B cell (primary cell): ENCODE measurements at regions not wholly inside any gene's neighbourhood (a gene's known extent, or its start where the extent isn't known, plus 50 kb on each side); places are given as distances from the start of the nearest gene placed in this dataset.

Experiments
- ATAC-seq: fragments of 200-7000 bp; cut with Tn5 transposase; one replicate; pipeline ENCODE4 v1.10.0; 2021; ENCODE audit warnings: low read depth, mild to moderate bottlenecking, moderate number of reproducible peaks, moderate library complexity
- CTCF ChIA-PET: fragments of 350-600 bp; sonication (Branson Sonifier 250); formaldehyde crosslinking; loops from one replicate; lab custom pipeline; 2021; ENCODE audit warnings: antibody characterized with exemption, inconsistent platforms; lab: Charles Lee
- POLR2A ChIA-PET: fragments of 350-600 bp; sonication (Branson Sonifier 250); formaldehyde crosslinking; loops from one replicate; lab custom pipeline; 2021; ENCODE audit warnings: antibody characterized with exemption; lab: Charles Lee
- DNase-seq: peaks from one replicate; pipeline ENCODE4 v3.0.0; 2013
- H2AFZ ChIP-seq: 2 replicates; pipeline ENCODE4 v1.6.1; 2012; ENCODE audit warnings: mild to moderate bottlenecking, low read depth, low read length; ENCODE audit not compliant: insufficient read depth, poor library complexity, severe bottlenecking
- H3K27ac ChIP-seq, 2 donors: 1 replicate in 1 of 2; 2 replicates in 1 of 2; pipeline ENCODE4 v1.5.1; 2012 to 2013; ENCODE audit warnings: low read length in 2 of 2, mild to moderate bottlenecking in 2 of 2, moderate library complexity in 1 of 2
- H3K27me3 ChIP-seq, 4 experiments: fragments of 200-600 bp in 1 of 4; sonication (generic) in 1 of 4; replicated peaks in 1 of 4; 1 replicate in 2 of 4; 2 replicates in 2 of 4; pipeline versions ENCODE4 v1.6.1 to v1.7.0; 2013 to 2016; ENCODE audit warnings: low read length in 3 of 4, mild to moderate bottlenecking in 2 of 4, mixed read lengths in 1 of 4, moderate library complexity in 1 of 4; ENCODE audit not compliant: insufficient read depth in 4 of 4, control insufficient read depth in 3 of 4; ENCODE audit errors: control extremely low read depth in 1 of 4
- H3K36me3 ChIP-seq, 2 experiments: replicated peaks in 1 of 2; 1 replicate in 1 of 2; 2 replicates in 1 of 2; pipeline versions ENCODE4 v1.6.1 to v1.7.1; 2013; ENCODE audit warnings: low read length in 1 of 2; ENCODE audit not compliant: insufficient read depth in 2 of 2, control insufficient read depth in 1 of 2; ENCODE audit errors: control extremely low read depth in 1 of 2, extremely low read depth in 1 of 2
- H3K4me1 ChIP-seq, 2 donors: fragments of 200-600 bp in 1 of 2; sonication (generic) in 1 of 2; 1 replicate in 1 of 2; 2 replicates in 1 of 2; pipeline versions ENCODE4 v1.5.1 to v1.6.1; 2013 to 2017; ENCODE audit warnings: low read length in 2 of 2; ENCODE audit not compliant: control insufficient read depth in 2 of 2, insufficient read depth in 2 of 2
- H3K4me2 ChIP-seq: replicated peaks from 2 replicates; pipeline ENCODE3; 2012; ENCODE audit warnings: mild to moderate bottlenecking, low read depth, low read length; ENCODE audit not compliant: poor library complexity, severe bottlenecking
- H3K4me3 ChIP-seq, 5 experiments: fragments of 200-600 bp in 1 of 5; sonication (generic) in 1 of 5; 1 replicate in 3 of 5; 2 replicates in 2 of 5; pipeline versions ENCODE4 v1.5.1 to v1.7.0; 2011 to 2016; ENCODE audit warnings: low read length in 4 of 5, mild to moderate bottlenecking in 4 of 5, low read depth in 2 of 5, control low read depth in 1 of 5, moderate library complexity in 1 of 5; ENCODE audit not compliant: insufficient read depth in 1 of 5; ENCODE audit errors: control extremely low read depth in 1 of 5, extremely low read depth in 1 of 5
- H3K79me2 ChIP-seq: fragments of 200-600 bp; sonication (generic); one replicate; pipeline ENCODE4 v1.6.0; 2016; ENCODE audit warnings: low read length; ENCODE audit not compliant: control insufficient read depth, insufficient read depth
- H3K9ac ChIP-seq: fragments of 200-600 bp; sonication (generic); 2 replicates; pipeline ENCODE4 v1.6.1; 2017; ENCODE audit warnings: mild to moderate bottlenecking, low read length, moderate library complexity
- H3K9me3 ChIP-seq, 3 donors: one replicate each; pipeline versions ENCODE4 v1.6.1 to v1.7.1; 2013; ENCODE audit warnings: low read length in 2 of 3; ENCODE audit not compliant: control insufficient read depth in 2 of 3, insufficient read depth in 1 of 3; ENCODE audit errors: control extremely low read depth in 1 of 3
- H4K20me1 ChIP-seq: 2 replicates; pipeline ENCODE4 v1.6.0; 2012; ENCODE audit warnings: mild to moderate bottlenecking, low read length; ENCODE audit not compliant: insufficient read depth, control insufficient read depth, poor library complexity, severe bottlenecking
- H3K27ac Mint-ChIP-seq: one replicate; pipeline ENCODE4 v1.8.0; 2021; ENCODE audit warnings: mixed read lengths
- H3K27me3 Mint-ChIP-seq: one replicate; pipeline ENCODE4 v1.8.0; 2021; ENCODE audit warnings: mixed read lengths
- H3K4me1 Mint-ChIP-seq: one replicate; pipeline ENCODE4 v1.8.0; 2021; ENCODE audit warnings: mixed read lengths
- H3K4me3 Mint-ChIP-seq: one replicate; pipeline ENCODE4 v1.8.0; 2021; ENCODE audit warnings: mixed read lengths
- H3K9me3 Mint-ChIP-seq: one replicate; pipeline ENCODE4 v1.8.0; 2022; ENCODE audit warnings: mixed read lengths; ENCODE audit not compliant: insufficient read depth
- EZH2 ChIP-seq: IDR thresholded peaks from 2 replicates; pipeline ENCODE4 v1.6.1; 2012; ENCODE audit warnings: borderline replicate concordance, low read depth, mild to moderate bottlenecking, moderate library complexity, low read length; ENCODE audit not compliant: insufficient read depth, poor library complexity, severe bottlenecking
- WGBS: methylation state at CpG from one replicate; pipeline ENCODE4 v1.1.5; 2013; ENCODE audit warnings: missing lambda C conversion rate; ENCODE audit not compliant: insufficient coverage; 5-methylcytosine and 5-hydroxymethylcytosine counted together
- intact Hi-C: fragments of 100-400 bp; cut with micrococcal nuclease; formaldehyde crosslinking; loops from one replicate; pipeline ENCODE4 v1.10.0; 2022
- TF ChIP-seq, protein P1 (sequence below): fragments of 200-600 bp; IDR thresholded peaks from one replicate; pipeline ENCODE4 v1.8.0; 2022; ENCODE audit warnings: antibody characterized with exemption, mild to moderate bottlenecking

DNA sequence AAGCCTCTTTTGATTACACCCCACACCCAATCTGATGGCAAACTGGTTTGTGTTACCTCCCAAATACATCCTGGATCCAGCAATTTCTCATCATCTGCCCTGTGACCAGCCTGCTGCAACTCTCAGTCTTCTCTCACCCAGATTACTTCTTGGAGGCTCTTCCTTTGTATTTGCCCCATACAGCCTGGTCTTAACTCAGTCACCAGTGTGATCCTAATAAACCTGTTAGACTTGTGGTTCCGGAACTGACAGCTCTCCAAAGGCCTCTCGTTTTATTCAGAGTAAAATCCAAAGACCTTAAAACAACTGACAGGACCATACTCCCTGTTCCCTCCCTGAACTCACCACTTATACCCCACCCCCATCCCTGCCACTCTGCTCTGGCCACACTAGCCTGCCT lies 228.2 kb upstream of the PAPPA start:
- no peak overlapping the region for H3K4me3 Mint-ChIP-seq
- no peaks in the 10 kb centered on the region for H3K27me3 ChIP-seq
- peaks cover 3% of the 10 kb centered on the region for H3K9me3 Mint-ChIP-seq
- no peak for ATAC-seq
- H3K4me1 Mint-ChIP-seq, result no peaks in the 10 kb centered on the region
- DNase-seq, result no peak
- no peak overlapping the region for H3K27ac ChIP-seq
- intact Hi-C loops, result no loop called here
- 88% methylated on average over 2 of the region's 2 CpGs for WGBS
- H3K9me3 ChIP-seq, result peaks cover 0 to 7% (median 0%) of the 10 kb centered on the region in 3 donors
- TF ChIP-seq EZH2, result no peak
- TF ChIP-seq, protein P1, sequence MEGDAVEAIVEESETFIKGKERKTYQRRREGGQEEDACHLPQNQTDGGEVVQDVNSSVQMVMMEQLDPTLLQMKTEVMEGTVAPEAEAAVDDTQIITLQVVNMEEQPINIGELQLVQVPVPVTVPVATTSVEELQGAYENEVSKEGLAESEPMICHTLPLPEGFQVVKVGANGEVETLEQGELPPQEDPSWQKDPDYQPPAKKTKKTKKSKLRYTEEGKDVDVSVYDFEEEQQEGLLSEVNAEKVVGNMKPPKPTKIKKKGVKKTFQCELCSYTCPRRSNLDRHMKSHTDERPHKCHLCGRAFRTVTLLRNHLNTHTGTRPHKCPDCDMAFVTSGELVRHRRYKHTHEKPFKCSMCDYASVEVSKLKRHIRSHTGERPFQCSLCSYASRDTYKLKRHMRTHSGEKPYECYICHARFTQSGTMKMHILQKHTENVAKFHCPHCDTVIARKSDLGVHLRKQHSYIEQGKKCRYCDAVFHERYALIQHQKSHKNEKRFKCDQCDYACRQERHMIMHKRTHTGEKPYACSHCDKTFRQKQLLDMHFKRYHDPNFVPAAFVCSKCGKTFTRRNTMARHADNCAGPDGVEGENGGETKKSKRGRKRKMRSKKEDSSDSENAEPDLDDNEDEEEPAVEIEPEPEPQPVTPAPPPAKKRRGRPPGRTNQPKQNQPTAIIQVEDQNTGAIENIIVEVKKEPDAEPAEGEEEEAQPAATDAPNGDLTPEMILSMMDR, result no peak
- no peaks in the 10 kb centered on the region for H3K36me3 ChIP-seq
- no peaks in the 10 kb centered on the region for H3K79me2 ChIP-seq
- no peaks in the 10 kb centered on the region for H3K27me3 Mint-ChIP-seq
- H3K4me3 ChIP-seq, result no peak overlapping the region
- no peak overlapping the region for H3K4me2 ChIP-seq
- no peak overlapping the region for H2AFZ ChIP-seq
- no peaks in the 10 kb centered on the region for H3K4me1 ChIP-seq
- H4K20me1 ChIP-seq, result no peaks in the 10 kb centered on the region
- H3K27ac Mint-ChIP-seq, result no peak overlapping the region
- H3K9ac ChIP-seq, result no peak overlapping the region
- ChIA-PET POLR2A (no interaction called here), CTCF (no interaction called here)

GRCh38 chr9:115930472-115930871 lies 223.1 kb upstream of the PAPPA start:
- H3K4me3 Mint-ChIP-seq, result no peak overlapping the region
- TF ChIP-seq EZH2, result no peak
- TF ChIP-seq, protein P1, result no peak
- Histone ChIP-seq H4K20me1 (no peaks in the 10 kb centered on the region), H3K79me2 (no peaks in the 10 kb centered on the region), H3K36me3 (no peaks in the 10 kb centered on the region), H3K9ac (no peak overlapping the region), H3K9me3 (peaks cover 0 to 3% (median 0%) of the 10 kb centered on the region in 3 donors), H3K27ac (no peak overlapping the region), H2AFZ (no peak overlapping the region), H3K4me2 (no peak overlapping the region), H3K27me3 (no peaks in the 10 kb centered on the region), H3K4me3 (no peak overlapping the region), H3K4me1 (no peaks in the 10 kb centered on the region)
- H3K4me1 Mint-ChIP-seq, result no peaks in the 10 kb centered on the region
- H3K27me3 Mint-ChIP-seq, result no peaks in the 10 kb centered on the region
- H3K9me3 Mint-ChIP-seq, result no peaks in the 10 kb centered on the region
- intact Hi-C loops, result no loop called here
- POLR2A ChIA-PET, result no interaction called here
- no peak for ATAC-seq
- no peak overlapping the region for H3K27ac Mint-ChIP-seq
- no peak for DNase-seq
- CTCF ChIA-PET, result no interaction called here
